HepG2 (cell line): ENCODE measurements at regions not wholly inside any gene's neighbourhood (a gene's known extent, or its start where the extent isn't known, plus 50 kb on each side); places are given as distances from the start of the nearest gene placed in this dataset.

Source experiments
- ATAC-seq: fragments of 200-7000 bp; cut with Tn5 transposase; 3 replicates; pipeline ENCODE4 v1.9.1; 2020; ENCODE audit warnings: mild to moderate bottlenecking, moderate library complexity
- BruUV-seq: library from RNA; stranded (reverse); fragments of 400-500 nt; replicated peaks from 2 replicates; lab custom pipeline; 2021; lab: Mats Ljungman, UMichigan
- CTCF ChIA-PET: fragments of 300-600 bp; formaldehyde crosslinking; extraction: SDS; loops from one replicate; lab custom pipeline; 2021; ENCODE audit warnings: low total read pairs, inconsistent platforms, low intra/inter-chr PET ratio; lab: Yijun Ruan, JAX
- POLR2A ChIA-PET: fragments of 350-600 bp; sonication (Branson Sonifier 250); formaldehyde crosslinking; loops from one replicate; lab custom pipeline; 2020; ENCODE audit warnings: antibody characterized with exemption, inconsistent platforms; lab: Yijun Ruan, JAX
- DNase-seq: peaks from one replicate; pipeline ENCODE4 v3.0.0-alpha.2; 2015; ENCODE audit warnings: low spot score
- FAIRE-seq: peaks from 3 replicates; lab custom pipeline; 2011; peaks lifted over from hg19 to GRCh38; lab: Jason Lieb, UNC
- H2AFZ ChIP-seq: one replicate; pipeline ENCODE4 v1.6.1; 2011; ENCODE audit warnings: low read length, inconsistent platforms
- H3K27ac ChIP-seq: fragments of 300-600 bp; 3 replicates; pipeline ENCODE4 v1.8.0; 2011; ENCODE audit warnings: mixed run types, mild to moderate bottlenecking, mixed read lengths, low read length, inconsistent platforms; ENCODE audit not compliant: insufficient read depth; ENCODE audit errors: extremely low read length
- H3K27me3 ChIP-seq, 2 experiments: fragments of 200-600 bp in 1 of 2; 2 replicates in 1 of 2; 3 replicates in 1 of 2; pipeline versions ENCODE4 v1.6.0 to v1.8.0; 2011; ENCODE audit warnings: low read length in 2 of 2, mild to moderate bottlenecking in 2 of 2, moderate library complexity in 2 of 2, inconsistent platforms in 1 of 2; ENCODE audit not compliant: insufficient read depth in 2 of 2, control insufficient read depth in 1 of 2
- H3K36me3 ChIP-seq, 2 experiments: fragments of 200-600 bp in 1 of 2; replicated peaks in 1 of 2; 2 replicates in 1 of 2; 3 replicates in 1 of 2; pipeline versions ENCODE4 v1.5.1 to v1.8.0; 2011; ENCODE audit warnings: low read length in 2 of 2, inconsistent platforms in 1 of 2; ENCODE audit not compliant: insufficient read depth in 2 of 2, control insufficient read depth in 1 of 2
- H3K4me1 ChIP-seq: 2 replicates; pipeline ENCODE4 v1.5.1; 2012; ENCODE audit warnings: low read length, inconsistent platforms; ENCODE audit not compliant: insufficient read depth
- H3K4me2 ChIP-seq: 2 replicates; pipeline ENCODE4 v1.6.0; 2011; ENCODE audit warnings: low read depth, low read length, inconsistent platforms
- H3K4me3 ChIP-seq, 3 experiments: fragments of 200-600 bp in 1 of 3; sonication (generic), shearing (Covaris generic) in 1 of 3; replicated peaks in 1 of 3; 2 replicates each; pipeline ENCODE4 v1.5.1; 2011 to 2016; ENCODE audit warnings: low read length in 3 of 3, inconsistent platforms in 2 of 3, low read depth in 2 of 3, mild to moderate bottlenecking in 2 of 3, control low read depth in 1 of 3, mixed read lengths in 1 of 3; ENCODE audit not compliant: insufficient read depth in 1 of 3
- H3K79me2 ChIP-seq: one replicate; pipeline ENCODE4 v1.6.1; 2011; ENCODE audit warnings: low read length, inconsistent platforms; ENCODE audit not compliant: insufficient read depth
- H3K9ac ChIP-seq: 2 replicates; pipeline ENCODE4 v1.6.0; 2011; ENCODE audit warnings: mild to moderate bottlenecking, low read depth, low read length, inconsistent platforms; ENCODE audit not compliant: insufficient read depth
- H3K9me3 ChIP-seq: 2 replicates; pipeline ENCODE4 v1.5.1; 2012; ENCODE audit warnings: mild to moderate bottlenecking, low read length
- H4K20me1 ChIP-seq: 2 replicates; pipeline ENCODE4 v1.6.0; 2011; ENCODE audit warnings: inconsistent platforms, mild to moderate bottlenecking, low read length, moderate library complexity; ENCODE audit not compliant: insufficient read depth
- BCL6 ChIP-seq: IDR thresholded peaks from 2 replicates; pipeline ENCODE4 v1.6.1; 2016; ENCODE audit warnings: missing genetic modification reagents, missing compliant biosample characterization
- DNMT1 ChIP-seq: sonication (generic); formaldehyde crosslinking; IDR thresholded peaks from 2 replicates; pipeline ENCODE4 v1.5.1; 2020; ENCODE audit warnings: mild to moderate bottlenecking, missing genetic modification reagents
- GATAD2A ChIP-seq: IDR thresholded peaks from 2 replicates; pipeline ENCODE4 v1.6.1; 2016
- IKZF1 ChIP-seq: fragments of 450-650 bp; IDR thresholded peaks from 2 replicates; pipeline ENCODE4 v1.7.1; 2016
- MBNL3 ChIP-seq: fragments of 250-450 bp; sonication (Bioruptor Pico); conservative IDR thresholded peaks from 2 replicates; pipeline ENCODE4 v1.8.0; 2022; ENCODE audit warnings: mild to moderate bottlenecking, inconsistent platforms
- SALL2 ChIP-seq: sonication (generic); formaldehyde crosslinking; IDR thresholded peaks from 2 replicates; pipeline ENCODE4 v1.8.1; 2023; ENCODE audit warnings: mild to moderate bottlenecking, missing genetic modification reagents, inconsistent platforms
- SP2 ChIP-seq: sonication (generic); formaldehyde crosslinking; IDR thresholded peaks from 2 replicates; pipeline ENCODE4 v1.5.1; 2020; ENCODE audit warnings: mild to moderate bottlenecking, missing genetic modification reagents
- SRY ChIP-seq: sonication (generic); formaldehyde crosslinking; IDR thresholded peaks from 2 replicates; pipeline ENCODE4 v1.8.0; 2022; ENCODE audit warnings: mild to moderate bottlenecking, missing genetic modification reagents
- ZNF121 ChIP-seq: sonication (generic); formaldehyde crosslinking; IDR thresholded peaks from 2 replicates; pipeline ENCODE4 v1.5.0; 2020; ENCODE audit warnings: mild to moderate bottlenecking, missing genetic modification reagents
- ZNF180 ChIP-seq: sonication (generic); formaldehyde crosslinking; IDR thresholded peaks from 2 replicates; pipeline ENCODE4 v1.4.0; 2020; ENCODE audit warnings: low read depth, missing genetic modification reagents, borderline replicate concordance
- ZNF772 ChIP-seq: sonication (generic); formaldehyde crosslinking; IDR thresholded peaks from 2 replicates; pipeline ENCODE4 v1.5.0; 2020; ENCODE audit warnings: mild to moderate bottlenecking, missing genetic modification reagents
- WGBS: methylation state at CpG from one replicate; pipeline ENCODE4 v1.1.6; 2017; ENCODE audit warnings: low lambda C conversion rate; 5-methylcytosine and 5-hydroxymethylcytosine counted together
- in situ Hi-C: cut with HindIII; loops from 2 replicates; pipeline ENCODE4 v1.10.0; 2017; ENCODE audit warnings: low pct_unique_long_range_greater_than_20kb; ENCODE audit not compliant: extremely low pct_ligation_motif_present
- intact Hi-C: fragments of 100-400 bp; cut with micrococcal nuclease; formaldehyde crosslinking; loops from one replicate; pipeline ENCODE4 v1.10.0; 2022; ENCODE audit not compliant: unreplicated experiment
- TF ChIP-seq, protein P1 (sequence below): sonication (generic); formaldehyde crosslinking; IDR thresholded peaks from 2 replicates; pipeline ENCODE4 v1.5.0; 2020; ENCODE audit warnings: missing genetic modification reagents
- TF ChIP-seq, protein P2 (sequence below): sonication (generic); formaldehyde crosslinking; IDR thresholded peaks from 2 replicates; pipeline ENCODE4 v1.5.0; 2020; ENCODE audit warnings: missing genetic modification reagents
- TF ChIP-seq, protein P3 (sequence below): sonication (generic); formaldehyde crosslinking; IDR thresholded peaks from 2 replicates; pipeline ENCODE4 v1.4.0; 2020; ENCODE audit warnings: mild to moderate bottlenecking, missing genetic modification reagents
- TF ChIP-seq, protein P4 (sequence below): sonication (generic); formaldehyde crosslinking; IDR thresholded peaks from 2 replicates; pipeline ENCODE4 v1.5.0; 2020; ENCODE audit warnings: mild to moderate bottlenecking, low read depth, missing genetic modification reagents, borderline replicate concordance
- TF ChIP-seq, protein P5 (sequence below): sonication (generic); formaldehyde crosslinking; IDR thresholded peaks from 2 replicates; pipeline ENCODE4 v1.4.0; 2020; ENCODE audit warnings: missing genetic modification reagents

DNA sequence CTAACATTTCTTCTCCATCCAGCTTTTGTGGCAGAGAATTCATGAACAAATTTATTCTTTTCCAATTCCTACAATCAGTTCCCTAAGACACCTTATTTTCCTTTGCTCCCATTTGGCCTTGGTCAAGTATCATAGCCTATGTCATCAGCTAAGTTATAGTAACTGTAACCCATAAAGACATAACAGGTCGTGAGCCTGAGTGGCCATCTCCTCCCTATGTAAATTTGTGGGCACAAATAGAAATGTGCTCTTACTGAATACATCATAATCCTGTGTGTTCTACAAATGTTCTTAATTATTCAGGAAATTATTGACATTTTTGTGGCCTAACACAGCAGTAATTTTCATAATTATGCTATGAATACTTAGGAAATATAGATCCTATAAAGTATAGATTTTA, 108.9 kb upstream of the ZNF717 start (continued):
- TF ChIP-seq ZNF121 (CRISPR knock-in tag): no peak
- TF ChIP-seq SP2 (CRISPR knock-in tag): no peak
- TF ChIP-seq GATAD2A: no peak
- no peak for TF ChIP-seq SALL2 (CRISPR knock-in tag)
- TF ChIP-seq BCL6 (CRISPR knock-in tag): no peak
- TF ChIP-seq, protein P1, sequence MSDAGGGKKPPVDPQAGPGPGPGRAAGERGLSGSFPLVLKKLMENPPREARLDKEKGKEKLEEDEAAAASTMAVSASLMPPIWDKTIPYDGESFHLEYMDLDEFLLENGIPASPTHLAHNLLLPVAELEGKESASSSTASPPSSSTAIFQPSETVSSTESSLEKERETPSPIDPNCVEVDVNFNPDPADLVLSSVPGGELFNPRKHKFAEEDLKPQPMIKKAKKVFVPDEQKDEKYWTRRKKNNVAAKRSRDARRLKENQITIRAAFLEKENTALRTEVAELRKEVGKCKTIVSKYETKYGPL (CRISPR knock-in tag): no peak
- TF ChIP-seq DNMT1 (CRISPR knock-in tag): no peak
- no peak for TF ChIP-seq ZNF772 (CRISPR knock-in tag)
- no peak for TF ChIP-seq SRY (CRISPR knock-in tag)
- TF ChIP-seq ZNF180 (CRISPR knock-in tag): no peak
- TF ChIP-seq, protein P2, sequence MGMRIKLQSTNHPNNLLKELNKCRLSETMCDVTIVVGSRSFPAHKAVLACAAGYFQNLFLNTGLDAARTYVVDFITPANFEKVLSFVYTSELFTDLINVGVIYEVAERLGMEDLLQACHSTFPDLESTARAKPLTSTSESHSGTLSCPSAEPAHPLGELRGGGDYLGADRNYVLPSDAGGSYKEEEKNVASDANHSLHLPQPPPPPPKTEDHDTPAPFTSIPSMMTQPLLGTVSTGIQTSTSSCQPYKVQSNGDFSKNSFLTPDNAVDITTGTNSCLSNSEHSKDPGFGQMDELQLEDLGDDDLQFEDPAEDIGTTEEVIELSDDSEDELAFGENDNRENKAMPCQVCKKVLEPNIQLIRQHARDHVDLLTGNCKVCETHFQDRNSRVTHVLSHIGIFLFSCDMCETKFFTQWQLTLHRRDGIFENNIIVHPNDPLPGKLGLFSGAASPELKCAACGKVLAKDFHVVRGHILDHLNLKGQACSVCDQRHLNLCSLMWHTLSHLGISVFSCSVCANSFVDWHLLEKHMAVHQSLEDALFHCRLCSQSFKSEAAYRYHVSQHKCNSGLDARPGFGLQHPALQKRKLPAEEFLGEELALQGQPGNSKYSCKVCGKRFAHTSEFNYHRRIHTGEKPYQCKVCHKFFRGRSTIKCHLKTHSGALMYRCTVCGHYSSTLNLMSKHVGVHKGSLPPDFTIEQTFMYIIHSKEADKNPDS: no peak

DNA sequence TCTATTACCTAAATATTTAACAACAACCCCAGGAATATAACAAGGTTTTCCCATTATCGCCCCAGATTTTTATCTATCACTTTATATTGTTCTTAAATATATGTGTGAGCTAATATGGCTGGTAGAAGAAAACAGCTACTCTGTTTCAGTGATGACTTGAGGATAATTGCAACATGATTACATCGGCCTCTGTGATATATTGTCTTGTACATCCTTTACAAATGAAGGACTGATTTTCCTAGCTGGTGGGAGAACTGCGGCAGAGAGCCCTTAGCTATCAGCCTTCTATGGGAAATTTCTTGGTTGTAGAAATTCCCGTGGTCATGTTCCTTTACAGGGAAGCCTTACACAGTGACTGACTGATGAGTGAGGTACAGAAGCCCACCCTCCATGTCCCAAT, 110.9 kb upstream of the ZNF717 start:
- Histone ChIP-seq H3K9ac (no peak overlapping the region), H3K27me3 (no peaks in the 10 kb centered on the region), H3K4me2 (no peak overlapping the region), H3K4me3 (no peak overlapping the region), H4K20me1 (no peaks in the 10 kb centered on the region), H2AFZ (no peak overlapping the region), H3K36me3 (no peaks in the 10 kb centered on the region), H3K79me2 (no peaks in the 10 kb centered on the region), H3K9me3 (peaks cover 15% of the 10 kb centered on the region), H3K4me1 (no peaks in the 10 kb centered on the region), H3K27ac (no peak overlapping the region)
- BruUV-seq: no TSS peak
- POLR2A ChIA-PET: no interaction called here
- in situ Hi-C loops (no loop called here), intact Hi-C loops (no loop called here)
- FAIRE-seq: no peak
- no peak for ATAC-seq
- CTCF ChIA-PET: no interaction called here
- no peak for DNase-seq
- WGBS: 20% methylated on average over 4 of the region's 4 CpGs
- no peak for TF ChIP-seq MBNL3 (CRISPR knock-in tag)
- TF ChIP-seq, protein P3, sequence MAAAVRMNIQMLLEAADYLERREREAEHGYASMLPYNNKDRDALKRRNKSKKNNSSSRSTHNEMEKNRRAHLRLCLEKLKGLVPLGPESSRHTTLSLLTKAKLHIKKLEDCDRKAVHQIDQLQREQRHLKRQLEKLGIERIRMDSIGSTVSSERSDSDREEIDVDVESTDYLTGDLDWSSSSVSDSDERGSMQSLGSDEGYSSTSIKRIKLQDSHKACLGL (CRISPR knock-in tag): no peak
- TF ChIP-seq, protein P4, sequence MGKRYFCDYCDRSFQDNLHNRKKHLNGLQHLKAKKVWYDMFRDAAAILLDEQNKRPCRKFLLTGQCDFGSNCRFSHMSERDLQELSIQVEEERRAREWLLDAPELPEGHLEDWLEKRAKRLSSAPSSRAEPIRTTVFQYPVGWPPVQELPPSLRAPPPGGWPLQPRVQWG (CRISPR knock-in tag): no peak
- TF ChIP-seq, protein P5, sequence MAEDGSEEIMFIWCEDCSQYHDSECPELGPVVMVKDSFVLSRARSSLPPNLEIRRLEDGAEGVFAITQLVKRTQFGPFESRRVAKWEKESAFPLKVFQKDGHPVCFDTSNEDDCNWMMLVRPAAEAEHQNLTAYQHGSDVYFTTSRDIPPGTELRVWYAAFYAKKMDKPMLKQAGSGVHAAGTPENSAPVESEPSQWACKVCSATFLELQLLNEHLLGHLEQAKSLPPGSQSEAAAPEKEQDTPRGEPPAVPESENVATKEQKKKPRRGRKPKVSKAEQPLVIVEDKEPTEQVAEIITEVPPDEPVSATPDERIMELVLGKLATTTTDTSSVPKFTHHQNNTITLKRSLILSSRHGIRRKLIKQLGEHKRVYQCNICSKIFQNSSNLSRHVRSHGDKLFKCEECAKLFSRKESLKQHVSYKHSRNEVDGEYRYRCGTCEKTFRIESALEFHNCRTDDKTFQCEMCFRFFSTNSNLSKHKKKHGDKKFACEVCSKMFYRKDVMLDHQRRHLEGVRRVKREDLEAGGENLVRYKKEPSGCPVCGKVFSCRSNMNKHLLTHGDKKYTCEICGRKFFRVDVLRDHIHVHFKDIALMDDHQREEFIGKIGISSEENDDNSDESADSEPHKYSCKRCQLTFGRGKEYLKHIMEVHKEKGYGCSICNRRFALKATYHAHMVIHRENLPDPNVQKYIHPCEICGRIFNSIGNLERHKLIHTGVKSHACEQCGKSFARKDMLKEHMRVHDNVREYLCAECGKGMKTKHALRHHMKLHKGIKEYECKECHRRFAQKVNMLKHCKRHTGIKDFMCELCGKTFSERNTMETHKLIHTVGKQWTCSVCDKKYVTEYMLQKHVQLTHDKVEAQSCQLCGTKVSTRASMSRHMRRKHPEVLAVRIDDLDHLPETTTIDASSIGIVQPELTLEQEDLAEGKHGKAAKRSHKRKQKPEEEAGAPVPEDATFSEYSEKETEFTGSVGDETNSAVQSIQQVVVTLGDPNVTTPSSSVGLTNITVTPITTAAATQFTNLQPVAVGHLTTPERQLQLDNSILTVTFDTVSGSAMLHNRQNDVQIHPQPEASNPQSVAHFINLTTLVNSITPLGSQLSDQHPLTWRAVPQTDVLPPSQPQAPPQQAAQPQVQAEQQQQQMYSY (CRISPR knock-in tag): no peak
- TF ChIP-seq IKZF1: no peak
